MM.1S (cell line): ENCODE measurements at regions not wholly inside any gene's neighbourhood (a gene's known extent, or its start where the extent isn't known, plus 50 kb on each side); places are given as distances from the start of the nearest gene placed in this dataset.

Experiments
- DNase-seq: peaks from one replicate; pipeline ENCODE4 v3.0.0-alpha.2; 2015
- H2AFZ ChIP-seq: fragments of 300-600 bp; sonication (generic); 2 replicates; pipeline ENCODE4 v1.6.0; 2016; ENCODE audit warnings: antibody characterized with exemption, low read length
- H3F3A ChIP-seq: fragments of 300-600 bp; sonication (generic); 2 replicates; pipeline ENCODE4 v1.6.1; 2016; ENCODE audit warnings: mild to moderate bottlenecking, antibody characterized with exemption, low read length, moderate library complexity, mixed read lengths; ENCODE audit not compliant: insufficient read depth
- H3K27ac ChIP-seq: fragments of 300-600 bp; sonication (generic); 2 replicates; pipeline ENCODE4 v1.5.1; 2016; ENCODE audit warnings: mild to moderate bottlenecking, low read length
- H3K27me3 ChIP-seq: fragments of 300-600 bp; sonication (generic); replicated peaks from 2 replicates; pipeline ENCODE4 v1.6.0; 2016; ENCODE audit warnings: low read length; ENCODE audit not compliant: insufficient read depth
- H3K36me3 ChIP-seq: fragments of 300-600 bp; sonication (generic); replicated peaks from 2 replicates; pipeline ENCODE4 v1.6.1; 2016; ENCODE audit warnings: mild to moderate bottlenecking, low read length, mixed read lengths; ENCODE audit not compliant: insufficient read depth
- H3K4me1 ChIP-seq: fragments of 300-600 bp; sonication (generic); 2 replicates; pipeline ENCODE4 v1.6.1; 2016; ENCODE audit warnings: low read length, mixed read lengths
- H3K4me2 ChIP-seq: fragments of 300-600 bp; sonication (generic); 2 replicates; pipeline ENCODE4 v1.6.0; 2016; ENCODE audit warnings: low read depth, low read length
- H3K4me3 ChIP-seq: fragments of 300-600 bp; sonication (generic); 2 replicates; pipeline ENCODE4 v1.5.1; 2016; ENCODE audit warnings: low read length, mixed read lengths
- H3K79me2 ChIP-seq: fragments of 300-600 bp; sonication (generic); 2 replicates; pipeline ENCODE4 v1.6.1; 2016; ENCODE audit warnings: mixed run types, low read length, mixed read lengths
- H3K9ac ChIP-seq: fragments of 300-600 bp; sonication (generic); 2 replicates; pipeline ENCODE4 v1.6.1; 2016; ENCODE audit warnings: low read length, mixed read lengths
- H3K9me2 ChIP-seq: fragments of 300-600 bp; sonication (generic); replicated peaks from 2 replicates; pipeline ENCODE4 v1.6.1; 2016; ENCODE audit warnings: mild to moderate bottlenecking, low read length, mixed read lengths; ENCODE audit not compliant: insufficient read depth
- H3K9me3 ChIP-seq: fragments of 300-600 bp; sonication (generic); replicated peaks from 2 replicates; pipeline ENCODE4 v1.6.1; 2016; ENCODE audit warnings: mild to moderate bottlenecking, low read length, mixed read lengths; ENCODE audit not compliant: insufficient read depth
- H4K20me1 ChIP-seq: fragments of 300-600 bp; sonication (generic); 2 replicates; pipeline ENCODE4 v1.6.1; 2016; ENCODE audit warnings: mild to moderate bottlenecking, low read length, moderate library complexity, mixed read lengths; ENCODE audit not compliant: insufficient read depth
- EZH2 ChIP-seq: fragments of 300-600 bp; sonication (generic); optimal IDR thresholded peaks from 2 replicates; pipeline ENCODE3; 2017; ENCODE audit warnings: low read depth, mild to moderate bottlenecking, antibody characterized with exemption, low read length, mixed read lengths
- EZH2phosphoT487 ChIP-seq: fragments of 300-600 bp; sonication (generic); IDR thresholded peaks from 2 replicates; pipeline ENCODE4 v1.6.1; 2018; ENCODE audit warnings: antibody characterized with exemption, low read length
- TF ChIP-seq, protein P1 (sequence below): fragments of 300-600 bp; sonication (generic); IDR thresholded peaks from 2 replicates; pipeline ENCODE4 v1.5.1; 2016; ENCODE audit warnings: antibody characterized with exemption, low read length, mixed read lengths

GRCh38 chr7:96774358-96774757 lies 64.7 kb upstream of the SEM1 start:
- no peaks in the 10 kb centered on the region for H4K20me1 ChIP-seq
- H3K4me3 ChIP-seq: no peak overlapping the region
- no peak for TF ChIP-seq EZH2phosphoT487
- TF ChIP-seq EZH2: no peak
- TF ChIP-seq, protein P1, sequence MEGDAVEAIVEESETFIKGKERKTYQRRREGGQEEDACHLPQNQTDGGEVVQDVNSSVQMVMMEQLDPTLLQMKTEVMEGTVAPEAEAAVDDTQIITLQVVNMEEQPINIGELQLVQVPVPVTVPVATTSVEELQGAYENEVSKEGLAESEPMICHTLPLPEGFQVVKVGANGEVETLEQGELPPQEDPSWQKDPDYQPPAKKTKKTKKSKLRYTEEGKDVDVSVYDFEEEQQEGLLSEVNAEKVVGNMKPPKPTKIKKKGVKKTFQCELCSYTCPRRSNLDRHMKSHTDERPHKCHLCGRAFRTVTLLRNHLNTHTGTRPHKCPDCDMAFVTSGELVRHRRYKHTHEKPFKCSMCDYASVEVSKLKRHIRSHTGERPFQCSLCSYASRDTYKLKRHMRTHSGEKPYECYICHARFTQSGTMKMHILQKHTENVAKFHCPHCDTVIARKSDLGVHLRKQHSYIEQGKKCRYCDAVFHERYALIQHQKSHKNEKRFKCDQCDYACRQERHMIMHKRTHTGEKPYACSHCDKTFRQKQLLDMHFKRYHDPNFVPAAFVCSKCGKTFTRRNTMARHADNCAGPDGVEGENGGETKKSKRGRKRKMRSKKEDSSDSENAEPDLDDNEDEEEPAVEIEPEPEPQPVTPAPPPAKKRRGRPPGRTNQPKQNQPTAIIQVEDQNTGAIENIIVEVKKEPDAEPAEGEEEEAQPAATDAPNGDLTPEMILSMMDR: no peak
- H3K9me3 ChIP-seq: no peaks in the 10 kb centered on the region
- H3K27ac ChIP-seq: no peak overlapping the region
- H3K4me2 ChIP-seq: no peak overlapping the region
- no peak for DNase-seq
- H3K79me2 ChIP-seq: no peaks in the 10 kb centered on the region
- H3F3A ChIP-seq: no peaks in the 10 kb centered on the region
- no peak overlapping the region for H2AFZ ChIP-seq
- no peaks in the 10 kb centered on the region for H3K36me3 ChIP-seq
- H3K27me3 ChIP-seq: peaks cover 6% of the 10 kb centered on the region; the same call in 1 of the 2 replicates
- no peaks in the 10 kb centered on the region for H3K4me1 ChIP-seq
- no peaks in the 10 kb centered on the region for H3K9me2 ChIP-seq
- no peak overlapping the region for H3K9ac ChIP-seq

DNA sequence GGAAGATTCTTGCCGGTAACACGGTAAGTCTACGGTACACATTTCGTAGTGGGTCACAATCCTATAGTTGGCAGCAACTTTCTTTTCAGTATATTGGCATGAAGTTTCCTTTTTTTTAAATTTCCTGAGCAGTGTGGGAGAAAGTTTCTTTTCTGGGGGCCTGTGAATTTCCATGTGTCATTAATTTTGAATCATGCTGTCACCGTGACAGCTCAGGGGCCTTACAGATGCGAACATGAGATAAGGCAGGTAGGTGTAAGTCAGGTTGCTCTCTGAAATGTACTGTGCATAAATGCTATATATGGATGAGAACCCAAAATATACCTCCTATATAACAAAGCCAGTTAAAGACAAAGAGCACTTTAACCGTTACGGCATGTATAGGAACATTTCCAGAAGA lies 65.4 kb upstream of the SEM1 start:
- H3K27ac ChIP-seq: no peak overlapping the region
- H3K9me2 ChIP-seq: no peaks in the 10 kb centered on the region
- H3K36me3 ChIP-seq: no peaks in the 10 kb centered on the region
- H3K4me1 ChIP-seq: no peaks in the 10 kb centered on the region
- H3K4me2 ChIP-seq: no peak overlapping the region
- TF ChIP-seq, protein P1: no peak
- TF ChIP-seq EZH2 (no peak), EZH2phosphoT487 (no peak)
- no peak for DNase-seq
- no peaks in the 10 kb centered on the region for H3K79me2 ChIP-seq
- no peak overlapping the region for H2AFZ ChIP-seq
- H3F3A ChIP-seq: no peaks in the 10 kb centered on the region
- H4K20me1 ChIP-seq: no peaks in the 10 kb centered on the region
- no peak overlapping the region for H3K4me3 ChIP-seq
- no peaks in the 10 kb centered on the region for H3K9me3 ChIP-seq
- no peak overlapping the region for H3K9ac ChIP-seq
- peaks cover 6% of the 10 kb centered on the region; the same call in 1 of the 2 replicates for H3K27me3 ChIP-seq

GRCh38 chr7:96778263-96778662 lies 68.6 kb upstream of the SEM1 start:
- no peak overlapping the region for H3K4me3 ChIP-seq
- H3K36me3 ChIP-seq: no peaks in the 10 kb centered on the region
- H3K27ac ChIP-seq: no peak overlapping the region
- H3K9ac ChIP-seq: no peak overlapping the region
- no peaks in the 10 kb centered on the region for H3K9me2 ChIP-seq
- DNase-seq: no peak
- H4K20me1 ChIP-seq: no peaks in the 10 kb centered on the region
- no peak overlapping the region for H3K4me2 ChIP-seq
- no peaks in the 10 kb centered on the region for H3K9me3 ChIP-seq
- no peaks in the 10 kb centered on the region for H3K4me1 ChIP-seq
- TF ChIP-seq EZH2phosphoT487 (no peak), EZH2 (no peak)
- TF ChIP-seq, protein P1: peak; percentile 23
- no peaks in the 10 kb centered on the region for H3K79me2 ChIP-seq
- no peak overlapping the region for H2AFZ ChIP-seq
- H3K27me3 ChIP-seq: peaks cover 17% of the 10 kb centered on the region
- H3F3A ChIP-seq: no peaks in the 10 kb centered on the region
